A673 (cell line): ENCODE measurements at regions not wholly inside any gene's neighbourhood (a gene's known extent, or its start where the extent isn't known, plus 50 kb on each side); places are given as distances from the start of the nearest gene placed in this dataset.

Experiments
- BruUV-seq: library from RNA; stranded (reverse); fragments of 400-500 nt; replicated peaks from 2 replicates; lab custom pipeline; 2021; lab: Mats Ljungman, UMichigan
- CTCF ChIA-PET: fragments of 300-600 bp; sonication (Branson Sonifier 250); formaldehyde crosslinking; loops from one replicate; lab custom pipeline; 2022; ENCODE audit warnings: antibody characterized with exemption; lab: Charles Lee
- POLR2A ChIA-PET: fragments of 300-600 bp; sonication (Branson Sonifier 250); formaldehyde crosslinking; loops from one replicate; lab custom pipeline; 2022; ENCODE audit warnings: antibody characterized with exemption; ENCODE audit not compliant: low non-redundant PET; lab: Charles Lee
- DNase-seq: peaks from one replicate; pipeline ENCODE4 v3.0.0-alpha.2; 2015; ENCODE audit warnings: low spot score
- H3K27ac ChIP-seq: fragments of 200-600 bp; sonication (generic); 2 replicates; pipeline ENCODE4 v1.5.1; 2016; ENCODE audit warnings: mixed run types, low read depth, mild to moderate bottlenecking, mixed read lengths, antibody characterized with exemption, low read length; ENCODE audit not compliant: poor library complexity, severe bottlenecking
- H3K27me3 ChIP-seq: fragments of 200-600 bp; sonication (generic); replicated peaks from 2 replicates; pipeline ENCODE4 v1.6.1; 2017; ENCODE audit warnings: mixed run types, low read depth, mild to moderate bottlenecking, mixed read lengths, antibody characterized with exemption, low read length; ENCODE audit not compliant: insufficient read depth, poor library complexity
- H3K36me3 ChIP-seq: fragments of 200-600 bp; sonication (generic); 2 replicates; pipeline ENCODE4 v1.6.1; 2016; ENCODE audit warnings: mixed run types, mild to moderate bottlenecking, mixed read lengths, antibody characterized with exemption, low read length; ENCODE audit not compliant: insufficient read depth, poor library complexity, severe bottlenecking
- H3K4me1 ChIP-seq: fragments of 200-600 bp; sonication (generic); 2 replicates; pipeline ENCODE4 v1.6.1; 2017; ENCODE audit warnings: mixed run types, mild to moderate bottlenecking, mixed read lengths, antibody characterized with exemption, low read length; ENCODE audit not compliant: insufficient read depth, poor library complexity, severe bottlenecking
- H3K4me3 ChIP-seq: fragments of 200-600 bp; sonication (generic); 2 replicates; pipeline ENCODE4 v1.5.1; 2016; ENCODE audit warnings: low read depth, mixed run types, mild to moderate bottlenecking, mixed read lengths, low read length; ENCODE audit not compliant: poor library complexity, severe bottlenecking
- H3K9me3 ChIP-seq: fragments of 200-600 bp; sonication (generic); 2 replicates; pipeline ENCODE4 v1.6.1; 2016; ENCODE audit warnings: mixed run types, low read depth, mild to moderate bottlenecking, mixed read lengths, antibody characterized with exemption, low read length; ENCODE audit not compliant: poor library complexity, severe bottlenecking
- EZH2 ChIP-seq: fragments of 200-600 bp; sonication (generic); IDR thresholded peaks from 2 replicates; pipeline ENCODE4 v1.6.1; 2017; ENCODE audit warnings: borderline replicate concordance, low read depth, mild to moderate bottlenecking, mixed read lengths, antibody characterized with exemption, low read length; ENCODE audit not compliant: poor library complexity, severe bottlenecking
- intact Hi-C: fragments of 100-400 bp; cut with micrococcal nuclease; formaldehyde crosslinking; loops from one replicate; pipeline ENCODE4 v1.10.0; 2022; ENCODE audit not compliant: unreplicated experiment
- TF ChIP-seq, protein P1 (sequence below): fragments of 300-800, 200-600 bp; sonication (generic); conservative IDR thresholded peaks from 2 replicates; pipeline ENCODE4 v1.5.1; 2017; ENCODE audit warnings: low read depth, mild to moderate bottlenecking, antibody characterized with exemption, low read length, moderate library complexity, mixed read lengths

DNA sequence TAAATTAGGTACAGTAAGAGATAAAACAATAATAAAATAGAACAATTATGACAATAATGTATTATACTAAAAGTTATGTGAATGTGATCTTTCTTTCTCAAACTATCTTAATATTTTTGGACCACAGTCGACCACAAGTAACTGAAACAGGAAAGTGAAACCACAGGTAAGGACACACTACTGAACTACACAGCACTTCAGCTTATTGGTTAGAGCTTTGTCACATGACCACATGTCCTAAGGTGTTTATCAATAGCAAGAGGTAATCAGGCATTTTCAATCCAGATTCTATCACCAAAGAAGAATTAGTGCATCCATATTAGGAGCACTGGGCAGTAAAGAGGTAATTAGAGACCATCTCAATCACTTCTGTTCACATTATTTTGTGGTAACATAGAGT lies 392.8 kb downstream of the RSL24D1 start:
- ChIA-PET POLR2A (no interaction called here), CTCF (no interaction called here)
- DNase-seq, result no peak
- Histone ChIP-seq H3K9me3 (no peaks in the 10 kb centered on the region), H3K4me1 (no peaks in the 10 kb centered on the region), H3K4me3 (no peak overlapping the region), H3K36me3 (no peaks in the 10 kb centered on the region), H3K27ac (no peak overlapping the region), H3K27me3 (no peaks in the 10 kb centered on the region)
- intact Hi-C loops, result no loop called here
- BruUV-seq, result no TSS peak
- no peak for TF ChIP-seq EZH2
- TF ChIP-seq, protein P1, sequence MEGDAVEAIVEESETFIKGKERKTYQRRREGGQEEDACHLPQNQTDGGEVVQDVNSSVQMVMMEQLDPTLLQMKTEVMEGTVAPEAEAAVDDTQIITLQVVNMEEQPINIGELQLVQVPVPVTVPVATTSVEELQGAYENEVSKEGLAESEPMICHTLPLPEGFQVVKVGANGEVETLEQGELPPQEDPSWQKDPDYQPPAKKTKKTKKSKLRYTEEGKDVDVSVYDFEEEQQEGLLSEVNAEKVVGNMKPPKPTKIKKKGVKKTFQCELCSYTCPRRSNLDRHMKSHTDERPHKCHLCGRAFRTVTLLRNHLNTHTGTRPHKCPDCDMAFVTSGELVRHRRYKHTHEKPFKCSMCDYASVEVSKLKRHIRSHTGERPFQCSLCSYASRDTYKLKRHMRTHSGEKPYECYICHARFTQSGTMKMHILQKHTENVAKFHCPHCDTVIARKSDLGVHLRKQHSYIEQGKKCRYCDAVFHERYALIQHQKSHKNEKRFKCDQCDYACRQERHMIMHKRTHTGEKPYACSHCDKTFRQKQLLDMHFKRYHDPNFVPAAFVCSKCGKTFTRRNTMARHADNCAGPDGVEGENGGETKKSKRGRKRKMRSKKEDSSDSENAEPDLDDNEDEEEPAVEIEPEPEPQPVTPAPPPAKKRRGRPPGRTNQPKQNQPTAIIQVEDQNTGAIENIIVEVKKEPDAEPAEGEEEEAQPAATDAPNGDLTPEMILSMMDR, result no peak

DNA sequence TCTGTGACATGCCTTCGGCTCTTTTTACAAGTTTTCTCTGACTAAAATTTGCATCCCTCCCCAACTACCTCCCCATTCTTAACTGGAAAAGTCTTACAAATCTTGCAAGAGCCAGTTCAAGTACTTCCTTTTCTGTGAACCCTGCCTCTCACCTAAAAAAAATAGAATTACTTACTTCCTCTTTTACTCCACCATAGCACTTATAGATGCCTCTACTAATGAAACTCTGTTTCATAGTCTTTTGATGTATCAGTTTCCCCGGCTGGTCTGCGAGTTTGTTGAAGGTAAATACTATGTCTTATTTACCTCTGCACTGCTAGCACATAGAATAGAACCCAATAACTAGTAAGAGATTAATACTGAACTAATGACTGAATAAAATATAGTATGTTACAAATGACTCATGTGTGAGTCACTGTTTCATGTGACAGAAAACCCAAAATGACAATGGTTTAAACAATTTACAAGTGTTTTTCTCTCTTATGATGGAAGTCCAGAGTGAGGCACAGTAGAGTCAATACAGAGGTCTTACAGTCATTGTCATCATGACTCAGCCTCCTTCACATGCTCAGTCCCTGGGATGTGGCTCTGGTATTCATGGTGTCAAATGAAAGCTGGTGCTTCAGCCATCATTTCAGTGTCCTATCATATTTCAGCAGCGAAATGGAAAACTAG lies 393.5 kb downstream of the RSL24D1 start:
- POLR2A ChIA-PET, result no interaction called here
- DNase-seq, result no peak
- Histone ChIP-seq H3K9me3 (no peaks in the 10 kb centered on the region), H3K27me3 (no peaks in the 10 kb centered on the region), H3K27ac (no peak overlapping the region), H3K4me1 (no peaks in the 10 kb centered on the region), H3K4me3 (no peak overlapping the region), H3K36me3 (no peaks in the 10 kb centered on the region)
- intact Hi-C loops, result no loop called here
- CTCF ChIA-PET, result no interaction called here
- no peak for TF ChIP-seq EZH2
- TF ChIP-seq, protein P1, result no peak
- BruUV-seq, result no TSS peak

DNA sequence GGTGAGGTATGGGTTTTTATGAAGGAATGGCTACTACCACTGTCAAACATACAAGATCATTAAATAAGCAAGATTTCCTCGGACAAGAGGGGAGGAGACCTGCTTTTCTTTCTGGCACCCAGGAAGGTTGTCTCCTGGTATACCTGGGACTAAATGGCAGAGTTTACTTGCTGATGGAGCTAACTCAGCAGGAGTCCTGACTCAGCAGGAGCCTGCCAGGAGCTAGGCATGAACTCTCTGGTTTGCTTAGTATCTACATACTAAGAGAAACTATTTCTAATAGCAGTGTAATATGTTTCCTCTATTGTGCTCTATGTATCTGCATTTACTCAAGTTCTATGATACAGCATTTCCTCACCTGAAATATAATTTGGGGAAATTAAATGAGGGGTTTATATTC lies 404.2 kb downstream of the RSL24D1 start:
- DNase-seq, result no peak
- Histone ChIP-seq H3K4me1 (no peaks in the 10 kb centered on the region), H3K27ac (no peak overlapping the region), H3K9me3 (peaks cover 12% of the 10 kb centered on the region), H3K36me3 (no peaks in the 10 kb centered on the region), H3K4me3 (no peak overlapping the region), H3K27me3 (no peaks in the 10 kb centered on the region)
- no TSS peak for BruUV-seq
- CTCF ChIA-PET, result no interaction called here
- TF ChIP-seq EZH2, result no peak
- TF ChIP-seq, protein P1, result no peak
- POLR2A ChIA-PET, result no interaction called here
- intact Hi-C loops, result no loop called here
